IMR-90 (cell line): ENCODE measurements at regions not wholly inside any gene's neighbourhood (a gene's known extent, or its start where the extent isn't known, plus 50 kb on each side); places are given as distances from the start of the nearest gene placed in this dataset.

Experiments used
- ATAC-seq: fragments of 200-7000 bp; cut with Tn5 transposase; 2 replicates; pipeline ENCODE4 v1.9.1; 2020; ENCODE audit warnings: low read depth, mild to moderate bottlenecking, moderate library complexity
- BruUV-seq: library from RNA; stranded (reverse); fragments of 400-500 nt; replicated peaks from 2 replicates; lab custom pipeline; 2021; lab: Mats Ljungman, UMichigan
- CTCF ChIA-PET: fragments of 300-600 bp; formaldehyde crosslinking; extraction: SDS; loops from one replicate; lab custom pipeline; 2021; ENCODE audit warnings: antibody characterized with exemption; lab: Yijun Ruan, JAX
- POLR2A ChIA-PET: fragments of 300-600 bp; sonication (Branson Sonifier 250); formaldehyde crosslinking; loops from one replicate; lab custom pipeline; 2022; ENCODE audit warnings: antibody characterized with exemption; ENCODE audit not compliant: unreplicated experiment; lab: Charles Lee
- DNase-seq: peaks from one replicate; pipeline ENCODE4 v3.0.0; 2013
- H2AFZ ChIP-seq: replicated peaks from 2 replicates; pipeline ENCODE3; 2013; ENCODE audit warnings: low read length, mild to moderate bottlenecking; ENCODE audit not compliant: poor library complexity
- H2AK5ac ChIP-seq: 2 replicates; pipeline ENCODE4 v1.6.1; 2013; ENCODE audit warnings: low read depth, low read length, inconsistent platforms
- H2AK9ac ChIP-seq: replicated peaks from 2 replicates; pipeline ENCODE3; 2013; ENCODE audit warnings: mild to moderate bottlenecking, low read depth, low read length, moderate library complexity; ENCODE audit not compliant: poor library complexity
- H2BK120ac ChIP-seq: 2 replicates; pipeline ENCODE4 v1.6.1; 2013; ENCODE audit warnings: low read depth, low read length, inconsistent platforms
- H2BK15ac ChIP-seq: 3 replicates; pipeline ENCODE4 v1.6.1; 2013; ENCODE audit warnings: low read depth, low read length, inconsistent platforms
- H2BK20ac ChIP-seq: 2 replicates; pipeline ENCODE4 v1.6.1; 2013; ENCODE audit warnings: low read depth, mild to moderate bottlenecking, inconsistent platforms, low read length, moderate library complexity
- H2BK5ac ChIP-seq: 2 replicates; pipeline ENCODE4 v1.6.1; 2013; ENCODE audit warnings: mild to moderate bottlenecking, low read depth, low read length, inconsistent platforms; ENCODE audit not compliant: poor library complexity, severe bottlenecking
- H3K14ac ChIP-seq: replicated peaks from 2 replicates; pipeline ENCODE4 v1.6.1; 2013; ENCODE audit warnings: low read depth, low read length, inconsistent platforms
- H3K18ac ChIP-seq: 2 replicates; pipeline ENCODE4 v1.6.1; 2013; ENCODE audit warnings: low read depth, low read length, control low read depth
- H3K23ac ChIP-seq: 2 replicates; pipeline ENCODE4 v1.6.1; 2013; ENCODE audit warnings: low read depth, low read length, inconsistent platforms
- H3K27ac ChIP-seq: 2 replicates; pipeline ENCODE4 v1.5.1; 2013; ENCODE audit warnings: mild to moderate bottlenecking, control low read depth, low read length; ENCODE audit not compliant: insufficient read depth
- H3K27me3 ChIP-seq: 2 replicates; pipeline ENCODE4 v1.6.1; 2013; ENCODE audit warnings: low read length; ENCODE audit not compliant: control insufficient read depth, insufficient read depth
- H3K36me3 ChIP-seq: 2 replicates; pipeline ENCODE4 v1.6.1; 2013; ENCODE audit warnings: low read length, mixed read lengths; ENCODE audit not compliant: control insufficient read depth, insufficient read depth
- H3K4ac ChIP-seq: 2 replicates; pipeline ENCODE4 v1.6.1; 2013; ENCODE audit warnings: low read depth, low read length, inconsistent platforms
- H3K4me1 ChIP-seq: 2 replicates; pipeline ENCODE4 v1.6.1; 2013; ENCODE audit warnings: low read length, mixed read lengths; ENCODE audit not compliant: control insufficient read depth, insufficient read depth
- H3K4me2 ChIP-seq: 2 replicates; pipeline ENCODE4 v1.6.1; 2013; ENCODE audit warnings: low read depth, mild to moderate bottlenecking, control low read depth, low read length, moderate library complexity
- H3K4me3 ChIP-seq: 2 replicates; pipeline ENCODE4 v1.5.1; 2013; ENCODE audit warnings: low read depth, mild to moderate bottlenecking, control low read depth, low read length, moderate library complexity; ENCODE audit not compliant: insufficient read depth
- H3K56ac ChIP-seq: 2 replicates; pipeline ENCODE4 v1.6.1; 2013; ENCODE audit warnings: low read length, inconsistent platforms; ENCODE audit not compliant: insufficient read depth; ENCODE audit errors: extremely low read depth
- H3K79me1 ChIP-seq, 2 experiments: 2 replicates each; pipeline ENCODE4 v1.6.1; 2013; ENCODE audit warnings: low read length in 2 of 2, inconsistent platforms in 1 of 2, low read depth in 1 of 2
- H3K9ac ChIP-seq: 2 replicates; pipeline ENCODE4 v1.6.1; 2013; ENCODE audit warnings: low read depth, low read length, control low read depth
- H3K9me1 ChIP-seq: 2 replicates; pipeline ENCODE4 v1.6.1; 2013; ENCODE audit warnings: low read length, inconsistent platforms; ENCODE audit not compliant: insufficient read depth
- H3K9me3 ChIP-seq: 2 replicates; pipeline ENCODE4 v1.6.1; 2013; ENCODE audit warnings: low read length; ENCODE audit not compliant: control insufficient read depth, insufficient read depth
- H4K20me1 ChIP-seq: 2 replicates; pipeline ENCODE4 v1.6.1; 2013; ENCODE audit warnings: low read length, inconsistent platforms; ENCODE audit not compliant: insufficient read depth
- H4K5ac ChIP-seq: 2 replicates; pipeline ENCODE4 v1.6.1; 2013; ENCODE audit warnings: mild to moderate bottlenecking, low read depth, low read length, control low read depth
- H4K8ac ChIP-seq, 2 experiments: 2 replicates each; pipeline ENCODE4 v1.6.1; 2013; ENCODE audit warnings: low read depth in 2 of 2, low read length in 2 of 2, control low read depth in 1 of 2, inconsistent platforms in 1 of 2
- H4K91ac ChIP-seq: 2 replicates; pipeline ENCODE4 v1.6.1; 2013; ENCODE audit warnings: low read depth, low read length, inconsistent platforms; ENCODE audit not compliant: insufficient read depth
- MAZ ChIP-seq: IDR thresholded peaks from 2 replicates; pipeline ENCODE4 v1.6.1; 2012; ENCODE audit warnings: low read depth, mild to moderate bottlenecking, low read length, improper control_type of control experiment, moderate library complexity, borderline replicate concordance
- NFE2L2 ChIP-seq: fragments of 150-350 bp; IDR thresholded peaks from 2 replicates; pipeline ENCODE4 v1.6.1; 2016; ENCODE audit warnings: low read depth, mild to moderate bottlenecking, low read length
- RAD21 ChIP-seq: IDR thresholded peaks from 2 replicates; pipeline ENCODE4 v1.6.1; 2012; ENCODE audit warnings: low read length, improper control_type of control experiment
- WGBS, 2 experiments: methylation state at CpG; one replicate each; pipeline versions ENCODE4 v1.1.5 to v1.1.7; 2013; ENCODE audit warnings: missing lambda C conversion rate in 2 of 2; ENCODE audit not compliant: insufficient read length in 1 of 2; ENCODE audit errors: extremely low coverage in 2 of 2; 5-methylcytosine and 5-hydroxymethylcytosine counted together
- dilution Hi-C: fragments of 300-500 bp; cut with HindIII; formaldehyde crosslinking; loops from one replicate; pipeline ENCODE4 v1.14.3; 2018; ENCODE audit warnings: low sequenced_read_pairs; ENCODE audit not compliant: unreplicated experiment
- in situ Hi-C: fragments of 300-500 bp; cut with MboI; formaldehyde crosslinking; loops from 3 replicates; pipeline ENCODE4 v1.14.3; 2019; ENCODE audit warnings: low sequenced_read_pairs, inconsistent platforms, mixed read lengths
- intact Hi-C: fragments of 100-400 bp; cut with micrococcal nuclease; formaldehyde crosslinking; loops from 2 replicates; pipeline ENCODE4 v1.10.0; 2022
- TF ChIP-seq, protein P1 (sequence below): fragments of 150-350 bp; IDR thresholded peaks from 2 replicates; pipeline ENCODE4 v1.6.1; 2017; ENCODE audit warnings: mild to moderate bottlenecking, antibody characterized with exemption, low read length, low read depth

DNA sequence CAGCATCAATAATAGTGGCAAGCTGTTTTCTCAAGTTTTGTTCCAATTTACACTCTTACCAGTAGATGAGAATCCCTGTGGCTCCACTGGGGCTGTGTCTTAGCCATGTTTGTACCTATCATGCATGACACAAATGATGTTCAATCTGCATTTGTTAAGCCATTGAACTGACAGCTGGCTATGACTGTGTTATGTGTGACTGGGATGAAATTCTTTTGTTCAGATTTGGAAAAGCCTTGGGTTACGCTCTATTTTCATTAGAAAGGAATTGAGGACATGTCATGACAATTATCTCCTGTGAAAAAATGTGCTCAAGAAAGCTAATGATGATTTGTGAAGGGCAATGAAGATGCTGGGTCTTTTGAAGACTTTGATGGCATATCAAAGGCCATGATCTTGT, 201.8 kb upstream of the LARGE1 start:
- no peak for DNase-seq
- POLR2A ChIA-PET: no interaction called here
- Histone ChIP-seq H3K4me2 (no peak overlapping the region), H3K9me3 (peaks cover 7% of the 10 kb centered on the region; the same call in 1 of the 2 replicates), H3K18ac (no peak overlapping the region), H3K4me1 (no peaks in the 10 kb centered on the region), H3K27me3 (no peaks in the 10 kb centered on the region), H3K56ac (no peak overlapping the region), H4K8ac (no peak overlapping the region), H4K20me1 (no peaks in the 10 kb centered on the region), H3K9me1 (no peaks in the 10 kb centered on the region), H2AK9ac (no peak overlapping the region), H2BK20ac (no peak overlapping the region), H3K9ac (no peak overlapping the region), H3K27ac (no peak overlapping the region), H4K91ac (no peak overlapping the region), H3K36me3 (no peaks in the 10 kb centered on the region), H2BK120ac (no peak overlapping the region), H2BK5ac (no peak overlapping the region), H3K14ac (no peak overlapping the region), H3K79me1 (no peaks in the 10 kb centered on the region), H2AK5ac (no peak overlapping the region), H3K4me3 (no peak overlapping the region), H4K5ac (no peak overlapping the region), H2BK15ac (no peak overlapping the region), H3K4ac (no peak overlapping the region), H3K23ac (no peak overlapping the region), H2AFZ (no peak overlapping the region)
- WGBS, 2 experiments: 14% methylated on average over 1 of the region's 1 CpG; no CpG with 5 or more reads in 1 of the 2 experiments
- in situ Hi-C loops (no loop called here), dilution Hi-C loops (no loop called here), intact Hi-C loops (no loop called here)
- TF ChIP-seq RAD21 (no peak), NFE2L2 (no peak), MAZ (no peak)
- TF ChIP-seq, protein P1, sequence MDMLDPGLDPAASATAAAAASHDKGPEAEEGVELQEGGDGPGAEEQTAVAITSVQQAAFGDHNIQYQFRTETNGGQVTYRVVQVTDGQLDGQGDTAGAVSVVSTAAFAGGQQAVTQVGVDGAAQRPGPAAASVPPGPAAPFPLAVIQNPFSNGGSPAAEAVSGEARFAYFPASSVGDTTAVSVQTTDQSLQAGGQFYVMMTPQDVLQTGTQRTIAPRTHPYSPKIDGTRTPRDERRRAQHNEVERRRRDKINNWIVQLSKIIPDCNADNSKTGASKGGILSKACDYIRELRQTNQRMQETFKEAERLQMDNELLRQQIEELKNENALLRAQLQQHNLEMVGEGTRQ: no peak
- CTCF ChIA-PET: no interaction called here
- BruUV-seq: no TSS peak
- ATAC-seq: no peak
